Left kidney (tissue), 1 donor: ENCODE measurements at regions not wholly inside any gene's neighbourhood (a gene's known extent, or its start where the extent isn't known, plus 50 kb on each side); places are given as distances from the start of the nearest gene placed in this dataset.
"Not testable (repeated sequence)": the region's sequence is repeated elsewhere in the genome, so short reads cannot be mapped to it uniquely, and the experiment has no call there.

Source experiments
- DNase-seq: peaks from one replicate; pipeline ENCODE4 v3.0.0-alpha.2; 2013

DNA sequence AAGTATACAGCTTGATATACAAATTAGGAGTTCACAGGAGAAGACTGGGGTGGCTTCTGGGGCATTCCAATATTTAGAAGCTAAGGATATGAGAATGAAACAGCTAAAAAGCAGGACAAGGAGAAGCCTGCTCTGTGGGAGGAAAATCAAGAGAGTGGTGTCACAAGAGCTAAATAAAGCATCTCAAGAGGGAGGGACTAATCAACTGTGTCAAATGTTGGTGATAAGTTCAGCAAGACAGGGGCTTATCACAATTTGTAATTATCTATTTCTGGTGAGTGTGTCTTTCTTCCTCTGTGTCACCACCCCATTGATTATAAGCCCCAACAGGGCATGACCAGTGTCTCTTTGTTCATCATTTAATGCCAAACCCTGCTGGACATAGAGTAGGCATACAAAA lies 295.8 kb upstream of the DUSP10 start:
- no peak for DNase-seq

DNA sequence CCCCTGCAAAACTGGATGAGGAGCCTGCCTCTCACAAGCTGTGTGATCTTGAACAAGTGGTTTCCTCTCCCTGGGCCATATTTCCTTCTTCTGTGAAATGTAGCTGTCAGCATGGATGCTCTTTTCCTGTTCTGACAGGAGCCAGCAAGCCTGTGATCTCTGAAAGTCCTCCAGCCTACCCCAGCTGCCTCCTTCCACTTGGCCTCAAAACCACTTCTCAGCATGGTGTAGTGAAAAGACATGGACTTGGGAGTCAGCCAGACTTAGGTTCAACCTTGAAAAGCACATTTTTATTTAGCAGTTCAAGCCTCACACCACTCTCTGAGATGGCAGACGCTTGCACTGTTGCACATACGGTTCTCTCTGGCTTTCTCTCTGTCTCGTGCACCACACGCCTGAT lies 292.9 kb upstream of the DUSP10 start:
- DNase-seq, result no peak

DNA sequence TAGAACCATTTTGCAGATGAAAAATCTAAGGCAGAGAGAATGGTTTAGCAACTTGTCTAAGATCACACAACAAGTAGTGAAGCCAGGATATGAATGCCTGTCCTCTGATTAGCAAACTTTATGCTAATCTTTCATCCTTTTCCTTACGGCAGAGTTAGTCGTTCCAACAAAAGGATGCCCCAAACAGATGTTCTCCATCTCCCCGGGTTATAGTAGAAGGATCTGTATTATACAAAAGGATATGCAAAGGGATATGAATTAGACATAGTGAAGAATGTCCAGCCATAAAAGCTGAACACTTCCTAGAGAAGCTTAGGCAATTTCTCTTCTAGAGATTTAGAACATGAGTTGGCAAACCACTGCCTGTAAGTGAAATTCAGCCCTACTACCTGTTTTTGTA lies 291.6 kb upstream of the DUSP10 start:
- DNase-seq, result no peak

DNA sequence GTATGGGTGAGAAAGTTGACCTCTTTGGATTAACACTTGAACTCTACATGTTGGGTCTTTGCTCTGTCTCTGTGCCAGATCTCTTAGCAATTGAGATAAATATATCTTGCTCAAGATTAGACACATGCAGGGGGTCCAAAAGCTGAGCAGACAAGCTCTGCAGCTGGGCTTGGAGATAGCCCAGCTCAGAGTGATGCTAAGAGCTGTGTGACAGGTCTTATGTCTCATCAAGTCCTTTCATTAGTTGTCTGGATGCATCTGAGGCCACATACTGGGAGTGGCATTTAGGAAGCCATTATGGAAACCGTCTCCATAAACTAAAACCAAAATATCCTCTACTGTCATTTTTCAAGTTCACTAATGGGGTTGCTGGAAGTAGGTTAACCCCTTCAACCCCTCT lies 289.4 kb upstream of the DUSP10 start:
- no peak for DNase-seq

DNA sequence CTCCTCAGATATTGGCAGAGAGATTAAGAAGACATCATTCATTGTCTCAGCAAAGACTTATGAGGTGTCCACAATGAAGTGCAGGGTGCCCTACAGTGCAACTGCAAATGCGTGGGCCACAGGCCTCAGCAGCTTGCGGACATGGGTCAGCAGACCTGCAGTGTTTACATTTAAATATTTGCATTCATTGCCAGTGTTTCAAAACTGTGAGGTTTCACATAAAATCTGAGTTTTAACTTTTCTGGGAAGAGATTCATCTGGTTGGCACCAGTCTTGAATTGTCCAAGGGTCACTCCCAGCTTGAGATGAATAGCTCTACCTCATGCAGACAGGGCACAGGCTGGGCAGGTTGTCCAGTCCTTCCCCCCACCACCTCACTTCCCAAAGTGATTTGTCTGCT lies 286.8 kb upstream of the DUSP10 start:
- no peak for DNase-seq

DNA sequence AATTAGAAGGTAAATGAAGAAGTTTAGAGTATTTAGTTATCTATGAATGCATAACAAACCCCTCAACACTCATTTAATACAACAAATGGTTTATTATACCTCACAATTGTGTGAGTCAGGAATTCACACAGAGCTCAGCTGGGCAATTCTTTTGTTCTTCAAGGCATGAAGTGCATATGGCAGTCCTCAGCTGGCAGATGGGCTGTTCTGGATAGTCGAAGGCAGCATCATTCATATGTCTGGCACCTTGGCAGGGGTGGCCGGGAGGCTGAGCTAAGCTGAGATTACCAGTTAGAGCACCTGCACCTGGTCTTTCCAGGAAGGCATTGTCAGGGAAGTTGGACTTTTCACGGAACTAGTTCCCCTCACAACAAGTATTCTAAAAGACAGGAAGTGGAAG lies 286.2 kb upstream of the DUSP10 start:
- no peak for DNase-seq

DNA sequence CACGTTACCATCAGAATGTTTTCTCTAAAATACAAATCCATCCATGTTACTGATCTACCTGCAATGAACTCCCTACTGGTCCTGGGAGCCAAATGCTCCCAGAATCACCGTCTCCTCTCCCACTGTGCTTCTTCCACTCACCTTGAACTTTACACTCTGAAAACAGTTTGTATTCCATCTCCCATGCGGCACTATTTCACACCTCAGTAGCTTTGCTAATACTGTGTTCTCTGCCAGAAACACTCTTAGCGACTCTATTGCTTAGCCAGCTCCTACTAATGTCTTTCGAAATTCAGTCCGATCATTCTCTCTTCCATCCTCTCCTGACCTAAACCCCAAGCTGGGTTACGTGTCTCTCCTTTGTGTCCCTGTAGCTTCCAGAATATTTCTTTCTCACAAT lies 284.4 kb upstream of the DUSP10 start:
- DNase-seq, result no peak

DNA sequence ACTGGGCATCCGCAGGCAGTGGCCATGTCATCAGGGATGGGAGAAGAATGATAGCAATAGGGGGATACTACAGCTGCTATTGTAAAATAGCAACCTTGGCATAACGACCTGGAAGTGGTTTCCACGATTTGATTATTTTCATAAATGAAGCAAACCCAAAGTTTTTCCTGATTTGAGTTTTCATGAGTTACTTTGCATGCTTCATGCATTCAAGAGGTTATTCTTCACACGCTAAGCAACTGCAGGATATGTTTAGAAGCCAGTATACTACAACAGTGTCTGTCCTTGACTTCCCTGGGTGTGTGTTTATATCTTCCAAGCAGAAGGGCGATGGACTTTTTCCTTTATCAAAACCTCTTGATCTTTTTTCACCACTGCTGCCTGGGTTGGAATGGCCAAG lies 281.1 kb upstream of the DUSP10 start:
- no peak for DNase-seq

DNA sequence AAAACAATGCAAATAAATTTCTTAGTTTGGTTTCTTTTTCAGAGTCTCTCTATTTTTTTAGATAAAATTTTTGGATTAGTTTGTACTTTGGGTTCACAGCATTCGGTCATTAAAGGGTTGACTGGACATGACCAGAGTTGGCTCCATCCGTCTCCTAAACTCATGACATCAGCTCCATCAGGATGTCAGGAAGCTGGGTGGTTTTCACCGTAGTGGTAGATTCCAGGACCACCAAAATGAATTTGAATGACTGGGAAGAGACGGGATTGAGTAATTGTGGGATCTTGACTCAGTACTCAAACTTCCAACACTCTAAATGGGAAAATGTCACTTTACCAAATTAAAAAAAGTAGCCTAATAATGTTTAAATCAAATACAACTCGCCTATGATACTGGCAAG lies 279.2 kb upstream of the DUSP10 start:
- no peak for DNase-seq

DNA sequence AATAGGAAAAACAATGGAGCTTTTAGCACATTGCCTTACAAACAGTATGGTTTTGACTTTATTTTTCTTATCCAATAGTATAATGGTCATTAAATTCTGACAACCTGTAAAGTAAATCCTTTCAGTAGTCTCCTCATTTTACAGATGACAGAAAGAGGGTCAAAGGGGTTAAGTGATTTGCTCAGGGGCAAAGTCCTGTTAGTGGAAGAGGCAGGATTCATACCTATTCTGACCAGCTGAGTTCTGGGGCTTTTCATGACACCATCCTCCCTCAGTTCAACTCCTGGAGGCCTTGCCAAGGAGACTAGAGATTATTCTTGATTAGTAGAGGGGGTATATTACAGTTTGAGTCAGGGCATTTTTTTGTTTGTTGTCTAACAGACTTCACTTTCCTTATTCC lies 278.7 kb upstream of the DUSP10 start:
- no peak for DNase-seq

DNA sequence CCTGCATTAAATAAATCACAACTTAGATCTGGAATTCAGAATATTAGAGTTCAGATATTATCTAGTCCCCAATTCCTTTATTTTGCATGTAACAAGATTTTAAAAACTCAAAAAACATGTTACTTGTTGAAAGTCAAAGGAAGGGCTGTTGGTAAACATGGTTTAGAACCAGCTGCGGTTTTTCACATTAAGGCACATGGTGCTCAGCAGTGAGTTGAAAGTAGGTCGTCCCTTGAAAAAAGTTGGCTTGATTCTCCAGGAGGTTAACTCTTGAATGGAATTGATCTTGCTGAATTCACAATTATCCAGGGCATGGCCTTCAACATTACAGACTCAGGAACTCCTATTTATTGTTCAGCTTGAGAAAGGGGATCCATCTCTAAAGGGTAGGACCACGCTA lies 277.1 kb upstream of the DUSP10 start:
- DNase-seq, result no peak

DNA sequence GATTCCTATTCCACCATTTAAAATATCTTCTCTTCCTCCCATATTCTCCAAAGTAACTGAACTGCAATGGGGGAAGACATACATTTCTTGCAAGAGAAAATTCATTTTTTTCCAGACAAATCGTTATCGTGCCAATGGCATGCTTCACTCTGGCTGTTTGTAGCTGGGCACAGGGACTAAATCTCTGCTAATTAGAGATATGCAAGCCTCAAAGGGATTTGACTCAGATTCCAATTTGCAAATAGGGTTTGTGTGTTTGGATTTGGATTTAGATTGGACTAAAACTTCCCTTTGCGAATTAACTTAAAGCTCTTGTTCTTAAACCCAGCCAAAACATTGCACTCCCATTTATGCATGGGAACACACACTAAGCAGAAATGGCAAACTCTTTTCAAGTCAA lies 276.2 kb upstream of the DUSP10 start:
- no peak for DNase-seq

DNA sequence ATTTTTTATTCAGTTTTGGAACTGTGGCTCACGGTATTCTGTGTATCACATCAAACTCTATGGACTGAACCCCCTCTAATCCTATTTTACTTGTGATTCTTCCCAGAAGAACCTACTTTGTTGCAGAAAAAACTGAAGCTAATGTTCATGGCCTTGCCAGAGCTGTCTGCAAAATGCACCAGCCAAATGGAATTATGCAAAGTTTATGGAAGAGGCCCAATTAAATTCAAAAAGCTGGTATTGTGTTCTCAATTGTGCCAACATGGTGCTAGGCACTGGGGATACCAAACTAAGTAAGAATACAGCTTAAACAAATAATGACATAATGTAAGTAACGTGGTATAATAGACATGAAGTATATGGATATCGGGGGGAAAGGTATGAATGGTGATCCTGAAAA lies 273.8 kb upstream of the DUSP10 start:
- DNase-seq, result no peak

DNA sequence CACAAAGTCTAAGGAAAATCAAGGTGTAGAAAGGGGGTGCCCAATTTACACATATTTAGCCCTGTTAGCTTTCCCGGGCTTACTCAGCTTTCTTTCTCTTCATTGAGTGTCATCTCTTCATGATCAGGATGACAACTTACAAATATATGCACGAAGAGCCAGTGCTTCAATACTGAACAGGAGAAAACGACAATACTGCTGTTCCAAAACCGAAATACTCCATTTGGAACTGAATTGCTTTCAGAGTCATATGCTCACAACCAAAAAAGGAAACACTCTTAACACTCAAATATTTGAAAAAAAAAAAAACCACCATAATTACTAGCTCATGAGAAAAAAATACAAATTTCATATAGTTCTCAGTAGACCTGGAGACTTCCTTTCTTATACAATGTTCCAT lies 272.1 kb upstream of the DUSP10 start:
- DNase-seq, result no peak

DNA sequence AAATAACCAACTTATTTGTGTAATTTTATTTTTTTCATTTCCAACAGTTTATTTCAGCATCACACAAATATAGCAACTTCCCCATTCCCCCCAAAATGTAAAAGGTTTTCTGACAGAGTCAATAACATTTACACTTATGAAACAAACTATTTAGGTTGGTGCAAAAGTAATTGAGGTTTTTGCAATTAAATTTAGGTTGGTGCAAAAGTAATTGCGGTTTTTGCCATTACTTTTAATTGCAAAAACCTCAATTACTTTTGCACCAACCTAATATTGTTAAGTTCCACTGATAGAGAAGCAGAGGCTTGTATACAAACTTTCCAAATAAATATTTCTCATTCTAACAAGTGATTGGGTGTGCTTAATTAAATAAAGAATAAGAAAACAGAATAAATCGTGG lies 270.9 kb upstream of the DUSP10 start:
- no peak for DNase-seq

DNA sequence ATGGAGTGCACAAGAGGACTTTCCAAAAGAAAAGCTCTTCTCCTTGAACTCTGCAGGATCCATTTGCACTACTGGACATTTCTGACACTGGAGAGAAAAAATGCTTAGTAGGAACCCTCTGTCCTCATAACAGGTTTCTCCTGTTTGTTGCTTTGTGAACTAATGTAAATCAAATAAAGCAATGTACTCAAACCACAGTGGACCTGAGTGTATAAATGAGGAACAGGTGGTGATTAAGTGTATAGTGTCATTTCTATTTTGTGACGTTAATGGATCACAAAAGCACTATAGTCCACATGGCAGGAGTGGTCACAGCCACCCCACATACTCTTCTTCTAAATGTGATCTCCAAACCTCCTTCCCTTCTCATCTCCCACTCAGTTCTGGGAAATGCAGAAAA lies 268.4 kb upstream of the DUSP10 start:
- DNase-seq, result no peak

DNA sequence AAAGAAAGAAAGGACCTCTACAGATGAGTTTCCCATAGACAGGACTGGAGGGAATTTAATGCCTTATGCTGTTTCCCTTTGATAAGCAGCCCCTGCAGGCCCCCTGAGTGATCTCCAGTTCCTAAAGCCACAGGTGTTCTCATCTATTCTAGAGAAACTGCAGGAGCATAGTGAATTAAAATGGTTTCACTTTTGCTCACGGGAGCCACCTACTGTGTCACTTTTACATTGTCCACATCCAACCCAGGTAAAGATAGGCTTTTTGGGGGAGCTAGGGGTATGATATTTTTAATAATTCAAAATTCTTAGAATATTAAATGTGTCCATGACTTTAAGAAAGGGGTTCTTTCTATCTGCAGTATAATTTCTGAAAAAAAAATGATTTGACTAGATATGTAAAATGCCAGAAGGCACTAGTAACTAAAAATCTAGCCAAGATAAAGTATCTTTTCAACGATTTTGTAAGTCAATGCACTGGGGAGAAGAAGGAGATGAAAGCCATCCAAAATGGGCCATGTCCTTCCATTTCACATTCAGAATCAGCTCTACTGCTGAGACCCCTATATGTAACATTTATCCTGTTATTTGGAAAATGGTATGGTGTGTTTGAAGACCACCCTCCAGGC lies 267.3 kb upstream of the DUSP10 start:
- peak; percentile 13 for DNase-seq

DNA sequence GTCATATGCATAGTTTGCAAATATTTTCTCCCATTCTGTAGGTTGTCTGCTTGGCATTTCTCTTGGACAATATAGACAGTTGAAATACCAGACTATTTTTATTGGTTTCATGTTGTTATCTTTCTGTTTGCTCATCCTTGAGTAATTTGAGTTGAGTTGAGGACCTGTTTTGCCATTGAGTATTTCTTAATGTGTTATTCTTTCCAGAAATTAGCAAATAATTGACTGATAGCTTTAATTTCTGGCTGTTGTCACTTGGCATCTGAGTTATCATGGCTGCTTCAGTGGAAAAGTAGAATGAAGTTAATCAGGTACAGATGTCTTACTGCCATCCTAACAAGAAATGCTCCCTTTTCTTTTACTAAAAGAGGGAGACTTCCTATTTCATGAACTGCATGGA lies 264.8 kb upstream of the DUSP10 start:
- no peak for DNase-seq

DNA sequence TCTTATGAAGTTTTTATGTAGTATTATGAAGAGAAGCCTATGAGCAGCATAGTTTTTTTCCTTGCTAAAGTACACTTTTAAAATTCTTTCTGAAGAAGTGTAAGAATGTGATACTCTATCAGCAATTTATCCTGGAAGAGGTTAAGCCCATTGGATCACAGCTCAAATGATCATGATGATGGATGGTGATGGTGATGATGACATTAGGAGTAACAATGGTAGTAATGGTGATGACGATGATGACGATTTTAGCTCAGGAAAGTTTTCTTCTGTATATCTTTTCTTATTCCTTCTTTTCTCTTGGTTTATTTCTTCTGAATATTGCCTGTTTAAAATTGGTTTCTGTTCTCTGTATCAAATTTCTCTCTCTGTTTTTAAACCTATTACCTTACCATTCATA lies 262.9 kb upstream of the DUSP10 start:
- no peak for DNase-seq

DNA sequence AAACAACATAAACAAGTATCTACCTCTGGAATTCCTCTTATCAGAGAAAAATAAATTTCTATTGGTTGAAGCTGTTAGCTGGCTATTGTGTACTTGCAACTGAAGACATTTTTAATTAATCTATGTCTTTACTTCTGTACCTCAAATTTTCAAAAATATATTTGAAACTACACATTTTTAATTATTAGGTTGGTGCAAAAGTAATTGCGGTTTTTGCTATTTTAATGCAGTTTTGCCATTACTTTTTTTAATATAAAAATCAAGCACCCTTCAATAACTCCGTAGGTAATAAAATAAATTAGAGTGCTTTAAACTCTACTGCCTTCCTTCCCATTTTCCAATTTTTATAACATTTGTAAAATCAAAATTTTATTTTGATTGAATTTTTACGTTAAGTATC lies 262.1 kb upstream of the DUSP10 start:
- DNase-seq, result no peak

DNA sequence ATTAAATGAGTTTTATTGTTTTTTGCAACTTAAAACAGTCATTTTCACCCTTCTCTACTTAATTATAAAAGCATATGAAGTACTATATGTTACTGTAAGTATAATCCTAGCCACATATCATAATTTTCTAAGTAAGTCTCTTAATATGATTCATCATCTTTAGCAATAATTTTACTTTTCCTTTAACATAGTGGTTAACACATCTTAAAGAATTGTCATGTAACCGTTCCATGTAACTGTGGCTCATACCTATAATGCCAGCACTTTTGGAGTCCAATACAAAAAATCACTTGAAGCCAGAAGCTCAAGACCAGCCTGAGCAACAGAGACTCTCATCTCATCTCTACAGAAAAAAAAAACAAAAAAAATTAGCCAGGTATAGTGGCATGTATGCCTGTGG lies 260.6 kb upstream of the DUSP10 start:
- no peak for DNase-seq

DNA sequence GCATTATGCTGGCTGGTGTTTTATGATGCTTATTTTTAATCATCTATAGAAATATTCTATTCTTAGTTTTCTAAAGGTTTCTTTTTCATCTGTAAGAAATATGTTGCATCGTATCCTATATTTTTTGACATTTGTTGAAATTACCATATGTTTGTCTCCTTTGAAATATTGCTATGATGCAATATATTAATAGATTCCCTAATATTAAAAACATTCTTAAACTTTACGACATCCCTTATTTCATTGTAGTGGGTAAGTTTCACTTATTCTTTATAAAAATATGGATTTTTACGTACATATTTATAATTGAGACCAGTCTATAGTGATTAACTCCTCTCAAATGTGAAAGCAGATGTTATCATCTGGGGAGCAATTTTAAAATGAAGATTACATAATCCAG lies 258.2 kb upstream of the DUSP10 start:
- DNase-seq, result no peak

DNA sequence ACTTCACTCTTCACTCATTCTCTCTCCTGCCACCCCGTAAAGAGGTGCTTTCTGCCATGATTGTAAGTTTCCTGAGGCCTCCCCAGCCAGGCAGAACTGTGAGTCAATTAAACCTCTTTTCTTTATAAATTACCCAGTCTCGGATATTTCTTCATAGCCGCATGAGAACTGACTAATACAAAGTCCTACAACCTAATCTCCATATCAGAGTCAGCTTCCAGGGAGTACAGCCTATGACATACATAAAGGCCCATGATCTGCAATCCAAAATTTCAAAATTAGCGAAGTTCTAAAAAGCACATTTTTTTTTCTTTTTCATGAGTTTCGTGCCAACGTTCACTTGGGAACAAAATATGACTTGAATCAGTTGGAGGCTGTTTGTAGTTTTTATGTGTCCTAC lies 256.9 kb upstream of the DUSP10 start:
- DNase-seq, result no peak

DNA sequence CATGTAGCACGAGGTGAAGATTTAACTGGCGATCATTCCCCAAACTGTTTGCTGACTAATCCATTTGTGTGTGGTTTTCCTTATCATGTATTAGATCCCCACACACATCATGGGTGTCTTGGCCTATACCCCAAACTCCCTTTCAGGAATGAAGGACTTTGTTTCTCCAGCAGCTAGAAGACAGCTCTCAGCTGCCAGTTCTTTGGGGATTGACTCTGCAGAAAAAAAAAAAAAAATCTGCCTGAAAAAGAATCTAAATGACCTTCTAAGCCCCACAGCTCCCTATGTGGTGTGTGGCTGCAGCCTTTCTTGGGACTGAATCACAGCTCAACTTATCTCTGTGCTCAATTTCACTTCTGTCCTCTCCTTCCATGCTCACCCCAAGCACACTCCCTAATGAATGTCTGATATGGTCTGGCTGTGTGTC lies 256.3 kb upstream of the DUSP10 start:
- DNase-seq, result no peak

DNA sequence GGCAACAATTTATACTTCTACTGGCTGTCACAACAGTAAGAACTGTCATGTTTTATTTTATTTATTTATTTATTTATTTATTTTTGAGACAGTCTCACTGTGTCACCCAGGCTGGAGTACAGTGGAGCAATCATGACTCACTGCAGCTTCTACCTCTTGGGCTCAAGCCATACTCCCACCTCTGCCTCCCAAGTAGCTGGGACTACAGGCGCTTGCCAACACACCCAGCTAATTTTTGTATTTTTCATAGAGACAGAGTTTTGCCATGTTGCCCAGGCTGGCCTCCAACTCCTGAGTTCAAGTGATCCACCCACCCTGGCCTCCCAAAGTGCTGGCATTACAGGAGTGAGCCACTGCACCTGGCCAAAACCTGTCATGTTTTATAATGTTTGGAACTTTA lies 255.1 kb upstream of the DUSP10 start:
- DNase-seq, result not testable (repeated sequence)
